Astrocyte of the cerebellum (primary cell): ENCODE measurements at regions not wholly inside any gene's neighbourhood (a gene's known extent, or its start where the extent isn't known, plus 50 kb on each side); places are given as distances from the start of the nearest gene placed in this dataset.

Source experiments
- DNase-seq: peaks from one replicate; pipeline ENCODE4 v3.0.0-alpha.2; 2011; ENCODE audit warnings: low read depth
- H3K4me3 ChIP-seq: 2 replicates; pipeline ENCODE4 v1.5.1; 2011; ENCODE audit warnings: mild to moderate bottlenecking, low read depth, low read length, moderate library complexity
- CTCF ChIP-seq: IDR thresholded peaks from 2 replicates; pipeline ENCODE4 v1.5.1; 2012; ENCODE audit warnings: low read length, low read depth, moderate library complexity, mild to moderate bottlenecking; ENCODE audit errors: missing control alignments
- in situ Hi-C: cut with HindIII; loops from 2 replicates; pipeline ENCODE4 v1.10.0; 2017; ENCODE audit warnings: low sequenced_read_pairs

- no peak for DNase-seq
- H3K4me3 ChIP-seq = no peak overlapping the region
- in situ Hi-C loops = no loop called here
- TF ChIP-seq CTCF = no peak
These were observed 78.1 kb downstream of the LSM3 start for GRCh38 chr3:14256561-14257342.

GRCh38 chr3:14258906-14259904, 80.6 kb downstream of the LSM3 start:
- no peak overlapping the region for H3K4me3 ChIP-seq
- peak; percentile 28 for DNase-seq
- in situ Hi-C loops = no loop called here
- TF ChIP-seq CTCF = no peak

GRCh38 chr3:14260463-14260862, 81.8 kb downstream of the LSM3 start:
- in situ Hi-C loops = no loop called here
- H3K4me3 ChIP-seq = no peak overlapping the region
- no peak for DNase-seq
- no peak for TF ChIP-seq CTCF

GRCh38 chr3:14261229-14261628, 82.6 kb downstream of the LSM3 start:
- in situ Hi-C loops = no loop called here
- peak; percentile 99 for TF ChIP-seq CTCF
- DNase-seq = peak; percentile 57
- no peak overlapping the region for H3K4me3 ChIP-seq

- no peak for TF ChIP-seq CTCF
- no peak overlapping the region for H3K4me3 ChIP-seq
- no peak for DNase-seq
- in situ Hi-C loops = no loop called here
These were observed 83.6 kb downstream of the LSM3 start for GRCh38 chr3:14262212-14262611.

- no peak for DNase-seq
- no peak for TF ChIP-seq CTCF
- in situ Hi-C loops = no loop called here
- H3K4me3 ChIP-seq = no peak overlapping the region
These were observed 84.2 kb downstream of the LSM3 start for GRCh38 chr3:14262867-14263266.
